GM12892 (cell line): ENCODE measurements at regions not wholly inside any gene's neighbourhood (a gene's known extent, or its start where the extent isn't known, plus 50 kb on each side); places are given as distances from the start of the nearest gene placed in this dataset.

Experiments used
- POLR2A ChIP-seq: IDR thresholded peaks from 2 replicates; pipeline ENCODE4 v1.6.1; 2011; ENCODE audit warnings: low read depth, low read length, control low read depth
- POLR2AphosphoS5 ChIP-seq: IDR thresholded peaks from 2 replicates; pipeline ENCODE4 v1.6.1; 2011; ENCODE audit warnings: low read depth, low read length, control low read depth
- TAF1 ChIP-seq: IDR thresholded peaks from 2 replicates; pipeline ENCODE4 v1.6.1; 2011; ENCODE audit warnings: low read depth, mild to moderate bottlenecking, control low read depth, low read length, borderline replicate concordance

GRCh38 chr17:79167486-79167885 is 92.9 kb downstream of the ENGASE start:
- TF ChIP-seq POLR2AphosphoS5: no peak
- TF ChIP-seq POLR2A: no peak
- no peak for TF ChIP-seq TAF1
